Chondrocyte (in vitro differentiated cells): ENCODE measurements at regions not wholly inside any gene's neighbourhood (a gene's known extent, or its start where the extent isn't known, plus 50 kb on each side); places are given as distances from the start of the nearest gene placed in this dataset.

Experiments used
- DNase-seq: peaks from one replicate; pipeline ENCODE4 v3.0.0; 2021; ENCODE audit warnings: mixed read lengths, low spot score
- H3K27ac Mint-ChIP-seq: one replicate; pipeline ENCODE4 v1.8.0; 2021; ENCODE audit warnings: mild to moderate bottlenecking, moderate library complexity, mixed read lengths; ENCODE audit not compliant: unreplicated experiment
- H3K27me3 Mint-ChIP-seq: 2 replicates; pipeline ENCODE4 v1.8.0; 2021; ENCODE audit warnings: low read depth, mixed read lengths
- H3K36me3 Mint-ChIP-seq: 2 replicates; pipeline ENCODE4 v1.8.0; 2021; ENCODE audit warnings: low read depth, mixed read lengths
- H3K4me1 Mint-ChIP-seq: 2 replicates; pipeline ENCODE4 v1.8.0; 2021; ENCODE audit warnings: low read depth, mild to moderate bottlenecking, mixed read lengths
- H3K4me3 Mint-ChIP-seq: one replicate; pipeline ENCODE4 v1.8.0; 2021; ENCODE audit warnings: mild to moderate bottlenecking, moderate library complexity, mixed read lengths; ENCODE audit not compliant: unreplicated experiment
- H3K9me3 Mint-ChIP-seq: 2 replicates; pipeline ENCODE4 v1.8.0; 2021; ENCODE audit warnings: low read depth, mixed read lengths
- TF ChIP-seq, protein P1 (sequence below): fragments of 200-600 bp; sonication (generic); IDR thresholded peaks from 2 replicates; pipeline ENCODE4 v1.5.0; 2021; ENCODE audit warnings: antibody characterized with exemption, mild to moderate bottlenecking, moderate library complexity

DNA sequence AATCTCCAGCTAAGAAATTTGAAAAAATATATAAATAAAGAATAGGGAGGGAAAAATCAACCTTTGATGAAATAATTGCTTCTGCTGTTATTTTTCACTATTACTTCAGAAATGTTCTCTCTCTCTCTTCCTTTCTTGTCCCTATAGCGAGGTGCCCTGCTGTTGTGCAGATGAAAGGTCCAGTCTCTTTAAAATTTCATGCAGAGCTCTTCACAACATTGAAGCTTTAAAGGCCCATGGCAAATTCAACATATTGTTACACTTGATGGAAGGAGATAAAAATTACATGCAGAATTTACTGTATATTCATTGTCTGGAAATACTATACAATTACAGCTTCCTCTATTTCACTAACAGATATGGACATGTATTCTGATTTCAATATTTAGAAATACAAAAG is 86.4 kb upstream of the PSMD7 start:
- TF ChIP-seq, protein P1, sequence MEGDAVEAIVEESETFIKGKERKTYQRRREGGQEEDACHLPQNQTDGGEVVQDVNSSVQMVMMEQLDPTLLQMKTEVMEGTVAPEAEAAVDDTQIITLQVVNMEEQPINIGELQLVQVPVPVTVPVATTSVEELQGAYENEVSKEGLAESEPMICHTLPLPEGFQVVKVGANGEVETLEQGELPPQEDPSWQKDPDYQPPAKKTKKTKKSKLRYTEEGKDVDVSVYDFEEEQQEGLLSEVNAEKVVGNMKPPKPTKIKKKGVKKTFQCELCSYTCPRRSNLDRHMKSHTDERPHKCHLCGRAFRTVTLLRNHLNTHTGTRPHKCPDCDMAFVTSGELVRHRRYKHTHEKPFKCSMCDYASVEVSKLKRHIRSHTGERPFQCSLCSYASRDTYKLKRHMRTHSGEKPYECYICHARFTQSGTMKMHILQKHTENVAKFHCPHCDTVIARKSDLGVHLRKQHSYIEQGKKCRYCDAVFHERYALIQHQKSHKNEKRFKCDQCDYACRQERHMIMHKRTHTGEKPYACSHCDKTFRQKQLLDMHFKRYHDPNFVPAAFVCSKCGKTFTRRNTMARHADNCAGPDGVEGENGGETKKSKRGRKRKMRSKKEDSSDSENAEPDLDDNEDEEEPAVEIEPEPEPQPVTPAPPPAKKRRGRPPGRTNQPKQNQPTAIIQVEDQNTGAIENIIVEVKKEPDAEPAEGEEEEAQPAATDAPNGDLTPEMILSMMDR: no peak
- Mint-ChIP-seq H3K4me3 (no peak overlapping the region), H3K9me3 (peaks cover 2% of the 10 kb centered on the region), H3K4me1 (no peaks in the 10 kb centered on the region), H3K27me3 (peaks cover 3% of the 10 kb centered on the region), H3K36me3 (peaks cover 3% of the 10 kb centered on the region), H3K27ac (no peak overlapping the region)
- DNase-seq: no peak

DNA sequence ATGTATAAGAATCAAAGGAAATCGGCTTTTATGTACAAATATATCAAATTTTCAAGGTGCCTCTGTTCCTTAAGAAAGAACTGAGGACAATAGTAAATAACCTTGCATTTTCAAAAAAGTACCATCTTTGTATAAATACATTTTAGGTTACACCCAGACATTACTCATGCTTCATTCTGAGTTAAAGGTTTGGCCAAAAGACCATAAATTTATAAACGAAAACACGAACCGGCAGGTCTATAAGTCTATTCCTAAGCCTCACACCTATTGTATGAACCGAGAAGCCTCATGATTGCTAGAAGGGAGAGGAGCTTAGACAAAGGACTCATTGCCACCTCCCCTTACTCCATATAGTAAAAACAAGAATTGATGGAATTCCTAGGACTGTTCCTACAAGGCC is 94.6 kb upstream of the PSMD7 start:
- no peaks in the 10 kb centered on the region for H3K36me3 Mint-ChIP-seq
- DNase-seq: no peak
- no peak overlapping the region for H3K4me3 Mint-ChIP-seq
- H3K9me3 Mint-ChIP-seq: no peaks in the 10 kb centered on the region
- no peak overlapping the region for H3K27ac Mint-ChIP-seq
- TF ChIP-seq, protein P1: no peak
- H3K4me1 Mint-ChIP-seq: peaks cover 4% of the 10 kb centered on the region
- no peaks in the 10 kb centered on the region for H3K27me3 Mint-ChIP-seq

DNA sequence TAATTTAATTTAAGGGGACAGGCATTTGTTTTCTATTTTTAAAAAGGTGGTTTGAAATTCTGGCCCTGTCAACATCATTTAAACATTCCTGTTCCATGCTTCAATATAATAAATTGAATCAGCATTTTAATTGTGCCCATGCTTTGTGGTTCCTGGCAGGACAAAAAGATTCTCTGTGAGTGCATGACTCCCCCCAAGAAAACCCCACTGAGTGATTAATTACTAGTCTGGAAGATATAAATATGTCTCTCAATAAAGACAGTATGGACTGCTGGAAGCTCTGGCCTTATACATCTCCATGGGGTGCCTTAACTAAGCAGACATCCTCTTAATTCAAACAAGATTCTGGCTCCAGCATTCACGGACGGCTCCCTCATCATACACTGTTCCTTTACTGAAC is 95.0 kb upstream of the PSMD7 start:
- no peak for DNase-seq
- TF ChIP-seq, protein P1: no peak

DNA sequence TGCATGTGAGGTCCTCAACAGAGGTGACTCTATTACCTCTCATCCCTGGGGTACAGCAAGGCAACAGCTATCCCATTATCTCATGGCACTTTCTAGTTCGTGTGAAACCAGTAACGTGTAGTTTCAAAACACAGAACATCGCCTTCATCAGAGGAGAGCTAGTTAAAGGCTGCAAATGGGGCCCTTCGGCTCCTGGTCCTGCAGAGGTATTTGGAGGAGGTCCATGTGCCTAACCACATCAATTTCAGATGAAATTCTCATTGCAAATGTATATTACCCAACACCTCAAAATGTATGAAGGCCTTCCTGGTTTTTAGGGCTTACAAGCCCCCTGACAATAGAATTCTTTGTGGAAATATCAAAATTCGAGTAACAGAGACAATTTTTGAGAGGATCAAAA is 95.7 kb upstream of the PSMD7 start:
- peaks cover 4% of the 10 kb centered on the region for H3K4me1 Mint-ChIP-seq
- H3K27ac Mint-ChIP-seq: no peak overlapping the region
- no peaks in the 10 kb centered on the region for H3K9me3 Mint-ChIP-seq
- DNase-seq: no peak
- H3K36me3 Mint-ChIP-seq: no peaks in the 10 kb centered on the region
- no peak overlapping the region for H3K4me3 Mint-ChIP-seq
- TF ChIP-seq, protein P1: no peak
- no peaks in the 10 kb centered on the region for H3K27me3 Mint-ChIP-seq

More for the DNA sequence above, 95.0 kb upstream of the PSMD7 start:
- no peaks in the 10 kb centered on the region for H3K27me3 Mint-ChIP-seq
- no peaks in the 10 kb centered on the region for H3K9me3 Mint-ChIP-seq
- H3K4me3 Mint-ChIP-seq: no peak overlapping the region
- no peak overlapping the region for H3K27ac Mint-ChIP-seq
- H3K4me1 Mint-ChIP-seq: peaks cover 4% of the 10 kb centered on the region
- no peaks in the 10 kb centered on the region for H3K36me3 Mint-ChIP-seq

DNA sequence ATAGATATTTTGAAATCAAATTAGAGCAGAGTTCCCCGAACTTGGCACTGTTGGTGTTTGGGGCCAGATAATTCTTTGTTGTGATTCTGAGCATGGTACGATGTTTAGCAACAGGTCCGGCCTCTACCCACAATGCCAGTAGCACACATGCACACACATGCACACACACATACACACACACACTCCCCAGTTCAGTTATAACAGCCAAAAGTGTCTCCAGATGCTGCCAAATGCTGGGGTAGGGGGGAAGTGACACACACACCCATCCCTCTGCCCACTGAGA is 96.8 kb upstream of the PSMD7 start:
- Mint-ChIP-seq H3K27ac (no peak overlapping the region), H3K36me3 (no peaks in the 10 kb centered on the region)

More for the DNA sequence above, 96.8 kb upstream of the PSMD7 start:
- Mint-ChIP-seq H3K9me3 (no peaks in the 10 kb centered on the region), H3K4me1 (peaks cover 4% of the 10 kb centered on the region), H3K27me3 (no peaks in the 10 kb centered on the region), H3K4me3 (no peak overlapping the region)
- TF ChIP-seq, protein P1: no peak
- DNase-seq: no peak
